Tibial nerve (tissue), 4 donors: ENCODE measurements at regions not wholly inside any gene's neighbourhood (a gene's known extent, or its start where the extent isn't known, plus 50 kb on each side); places are given as distances from the start of the nearest gene placed in this dataset.

Experiments
- CTCF ChIP-seq, 5 experiments: fragments of 200-600 bp in 3 of 5; fragments of 450-650 bp in 2 of 5; sonication (generic) in 3 of 5; IDR thresholded peaks; one replicate each; pipeline ENCODE4 v1.5.1; 2016 to 2019; ENCODE audit warnings: antibody characterized with exemption in 5 of 5, mild to moderate bottlenecking in 3 of 5, moderate library complexity in 2 of 5
- EP300 ChIP-seq, 2 donors: sonication (generic); formaldehyde crosslinking; IDR thresholded peaks; one replicate each; pipeline ENCODE4 v1.6.1; 2017; ENCODE audit warnings: antibody characterized with exemption in 2 of 2, mild to moderate bottlenecking in 1 of 2
- POLR2A ChIP-seq, 2 donors: fragments of 450-650 bp; IDR thresholded peaks; one replicate each; pipeline ENCODE4 v1.6.1; 2017; ENCODE audit warnings: antibody characterized with exemption in 2 of 2, mild to moderate bottlenecking in 2 of 2, moderate library complexity in 2 of 2

DNA sequence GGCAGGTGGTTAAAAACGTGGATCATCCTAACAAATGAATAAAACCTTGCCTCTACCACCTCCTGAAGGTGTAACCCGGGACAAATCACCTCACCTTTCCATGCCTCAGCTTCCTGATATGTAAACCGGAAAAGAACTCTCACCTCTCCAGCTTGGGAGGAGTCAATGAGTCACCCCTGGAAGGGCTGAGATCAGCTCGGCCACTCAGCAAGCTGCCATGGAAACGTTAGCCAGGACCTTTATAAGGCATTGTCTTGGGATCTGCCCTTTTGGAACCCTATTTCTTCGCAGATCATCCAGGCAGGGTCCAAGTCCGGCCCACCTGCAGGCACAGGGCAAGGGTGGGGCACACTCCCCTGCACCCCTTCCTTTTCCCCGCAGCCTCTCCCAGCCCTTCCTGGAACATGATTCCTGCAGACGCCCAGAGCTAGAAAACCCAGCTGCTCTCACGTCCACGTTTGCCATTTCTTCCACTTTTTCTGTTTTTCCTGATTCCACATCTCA is 81.6 kb upstream of the PFKP start:
- TF ChIP-seq CTCF (IDR thresholded peaks at IDR 0.05) (no peak), POLR2A (IDR thresholded peaks at IDR 0.05) (no peak), EP300 (IDR thresholded peaks at IDR 0.05) (no peak)
